NOMO-1 treated with DMSO at 0.1 percent for 48 hours (cell line): ENCODE measurements at regions not wholly inside any gene's neighbourhood (a gene's known extent, or its start where the extent isn't known, plus 50 kb on each side); places are given as distances from the start of the nearest gene placed in this dataset.
A peak's percentile ranks its signal among the peaks of the same experiment; 100 is the strongest.

Experiments used
- DNase-seq: peaks from one replicate; lab custom pipeline; 2025; ENCODE audit not compliant: unreplicated experiment; lab: John Stamatoyannopoulos, UW

DNA sequence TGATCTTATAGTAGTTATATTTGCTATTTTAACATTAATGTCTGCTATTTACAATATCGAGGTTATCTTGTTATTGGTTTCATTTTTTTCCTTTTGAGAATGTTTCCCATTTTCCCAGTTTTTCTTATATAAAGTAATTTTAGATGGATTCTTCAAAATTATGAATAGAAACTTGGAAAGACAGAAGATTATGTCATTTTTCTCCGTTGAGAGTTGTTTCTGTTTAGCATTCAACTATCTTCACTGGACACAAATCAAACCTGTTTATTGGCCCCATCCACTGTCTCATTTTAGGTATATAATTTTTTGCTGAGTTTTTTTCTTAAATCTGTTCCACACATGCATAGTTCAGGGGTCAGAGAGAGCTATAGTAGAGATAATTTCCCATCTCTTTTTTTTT, 1430.9 kb upstream of the MIR17HG start:
- no peak for DNase-seq

DNA sequence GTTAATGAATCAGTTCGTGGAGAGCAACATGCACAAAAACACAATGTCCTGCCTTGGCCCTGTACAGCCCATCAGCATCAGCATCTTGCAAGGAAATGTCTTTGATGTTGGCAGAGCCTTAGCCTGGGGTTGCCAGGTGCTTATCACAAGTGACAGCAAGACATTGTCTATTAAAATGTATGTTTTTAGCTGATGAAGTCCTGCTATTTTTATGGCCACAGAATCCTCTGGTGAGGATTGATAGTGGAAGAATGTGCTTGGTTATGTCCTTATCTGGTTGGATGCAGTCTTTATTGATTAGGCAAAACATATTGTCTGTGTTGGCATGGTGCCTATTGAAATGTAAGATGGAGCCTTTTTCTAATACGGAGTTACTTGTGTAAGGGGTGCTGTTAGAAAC, 1427.0 kb upstream of the MIR17HG start:
- no peak for DNase-seq

DNA sequence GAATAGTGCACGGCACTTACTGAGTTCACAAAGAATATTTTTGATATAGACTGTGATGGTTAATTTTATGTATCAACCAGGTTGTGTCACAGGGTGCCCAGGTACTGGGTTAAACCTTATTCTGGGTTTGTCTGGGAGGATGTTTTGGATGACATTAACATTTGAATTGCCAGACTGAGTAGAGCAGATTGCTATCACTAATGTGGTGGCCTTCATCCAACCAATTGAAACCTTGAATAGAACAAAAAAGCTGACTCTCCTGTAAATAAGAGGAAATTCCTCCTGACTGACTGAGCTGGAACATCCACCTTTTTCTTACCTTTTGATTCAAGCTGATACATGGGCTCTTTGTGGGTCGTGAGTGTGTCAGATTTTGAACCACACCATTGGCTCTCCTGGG, 1424.4 kb upstream of the MIR17HG start:
- no peak for DNase-seq

DNA sequence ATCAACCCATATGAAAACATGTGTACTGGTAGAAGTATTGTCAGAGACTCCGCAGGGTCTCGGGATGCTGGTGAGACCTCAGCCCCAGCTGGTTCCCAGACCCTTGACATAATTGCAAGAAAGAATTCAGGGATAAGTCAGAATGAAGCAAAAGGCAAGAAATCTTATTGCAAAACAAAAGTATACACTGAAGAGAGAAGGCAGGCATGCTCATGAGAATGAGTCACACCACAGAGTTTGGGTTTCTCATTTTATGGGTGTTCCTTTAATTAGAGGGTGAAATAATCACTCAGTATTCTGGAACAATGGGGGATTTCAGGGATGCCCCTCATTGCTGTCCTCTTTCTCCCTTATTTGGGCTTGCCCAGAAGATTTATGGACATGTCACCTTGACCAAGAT, 1423.8 kb upstream of the MIR17HG start:
- peak; percentile 9 for DNase-seq

- peak; percentile 16 for DNase-seq
These were observed 1422.4 kb upstream of the MIR17HG start for GRCh38 chr13:89925107-89925506.

GRCh38 chr13:89930861-89931260, 1416.6 kb upstream of the MIR17HG start:
- no peak for DNase-seq

DNA sequence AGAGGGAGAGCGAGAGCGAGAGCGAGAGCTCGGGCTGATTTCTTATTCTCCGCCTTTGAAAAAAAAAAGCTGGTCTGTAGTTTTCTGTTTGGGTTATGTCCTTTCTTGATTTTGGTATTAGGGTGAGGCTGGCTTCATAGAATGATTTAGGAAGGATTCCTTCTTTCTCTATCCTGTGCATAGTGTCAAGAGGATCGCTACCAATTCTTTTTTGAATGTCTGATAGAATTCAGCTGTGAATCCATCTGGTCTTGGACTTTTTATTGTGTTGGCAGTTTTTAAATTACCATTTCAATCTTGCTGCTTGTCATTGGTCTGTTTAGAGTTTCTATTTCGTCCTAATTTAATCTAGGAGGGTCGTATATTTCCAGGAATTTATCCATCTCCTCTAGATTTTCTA, 1414.6 kb upstream of the MIR17HG start:
- no peak for DNase-seq

DNA sequence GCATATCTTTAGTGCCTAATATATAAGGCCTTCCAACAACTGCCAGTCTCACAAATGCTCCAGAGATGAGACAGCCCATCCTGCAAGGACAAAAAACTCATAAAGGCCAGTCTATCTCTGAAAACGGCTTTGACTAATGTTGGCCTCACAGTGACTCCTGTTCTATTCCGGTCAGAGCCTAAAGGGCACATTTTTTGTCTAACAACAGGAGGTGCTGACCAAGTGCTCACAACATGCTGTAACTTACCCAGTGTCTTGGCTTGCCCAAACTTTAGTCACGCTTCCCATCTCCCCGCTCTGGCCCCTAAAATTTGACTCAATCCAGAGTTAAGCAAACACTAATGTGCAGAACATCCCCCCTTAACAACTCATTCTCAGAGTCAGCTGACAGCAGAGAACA, 1411.2 kb upstream of the MIR17HG start:
- no peak for DNase-seq

- no peak for DNase-seq
These were observed 1410.1 kb upstream of the MIR17HG start for GRCh38 chr13:89937420-89937819.

DNA sequence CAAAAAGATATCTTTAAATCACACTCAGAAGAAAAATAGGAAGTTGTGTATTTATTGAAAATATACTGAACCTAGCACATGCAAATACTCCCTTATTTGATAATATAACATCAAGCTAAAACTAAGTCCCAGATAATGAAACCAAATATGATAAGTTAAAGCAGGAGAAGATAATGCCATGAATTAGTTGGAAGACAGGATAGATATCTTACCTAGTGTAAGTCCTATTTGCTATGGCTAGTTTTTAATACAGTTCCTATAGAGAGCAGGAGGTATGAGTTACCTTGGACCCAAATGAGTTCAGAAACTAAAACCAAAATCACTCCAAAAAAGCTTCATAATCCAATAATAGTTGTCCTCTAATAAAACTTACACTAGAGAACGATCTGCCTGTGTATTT, 1407.1 kb upstream of the MIR17HG start:
- no peak for DNase-seq

- DNase-seq: no peak
These were observed 1404.3 kb upstream of the MIR17HG start for GRCh38 chr13:89943139-89943538.

DNA sequence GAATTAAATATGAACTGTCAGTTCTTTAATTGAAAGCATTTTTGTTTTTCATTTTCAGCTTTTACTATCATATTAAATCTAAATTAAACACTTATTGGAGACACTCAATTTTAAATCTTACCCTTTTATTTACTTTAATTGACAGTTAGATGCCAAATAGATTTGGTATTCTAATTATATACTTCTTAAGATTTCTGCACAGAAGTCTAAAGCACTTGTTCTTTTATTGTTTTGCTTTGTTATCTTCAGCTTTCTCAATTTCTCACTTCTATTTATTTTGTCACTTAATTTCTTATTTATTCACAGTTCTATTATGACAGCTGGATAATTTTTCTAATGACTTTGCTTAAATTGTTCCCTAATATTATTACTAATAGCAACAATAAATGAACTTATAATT, 1397.3 kb upstream of the MIR17HG start:
- DNase-seq: no peak

GRCh38 chr13:89951341-89951740, 1396.1 kb upstream of the MIR17HG start:
- no peak for DNase-seq

GRCh38 chr13:89953581-89953980, 1393.9 kb upstream of the MIR17HG start:
- no peak for DNase-seq

DNA sequence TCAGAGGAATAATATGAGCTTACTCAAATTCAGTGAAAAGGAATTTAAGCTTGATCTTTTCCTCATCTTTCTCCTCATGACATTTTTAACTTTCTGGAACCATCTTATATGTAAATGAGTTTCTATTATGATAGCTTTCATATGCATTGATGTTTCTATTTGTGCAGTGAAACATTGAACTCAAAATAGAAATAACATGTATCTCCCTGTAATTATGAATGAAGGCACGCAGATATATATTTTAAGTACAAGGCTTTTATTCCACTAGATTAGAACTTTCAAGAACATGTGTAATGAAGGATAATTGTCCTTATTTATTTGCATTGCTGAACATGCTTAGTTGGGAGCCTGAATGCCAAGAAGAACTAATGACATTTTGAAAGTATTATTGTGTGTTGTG, 1391.7 kb upstream of the MIR17HG start:
- DNase-seq: no peak

DNA sequence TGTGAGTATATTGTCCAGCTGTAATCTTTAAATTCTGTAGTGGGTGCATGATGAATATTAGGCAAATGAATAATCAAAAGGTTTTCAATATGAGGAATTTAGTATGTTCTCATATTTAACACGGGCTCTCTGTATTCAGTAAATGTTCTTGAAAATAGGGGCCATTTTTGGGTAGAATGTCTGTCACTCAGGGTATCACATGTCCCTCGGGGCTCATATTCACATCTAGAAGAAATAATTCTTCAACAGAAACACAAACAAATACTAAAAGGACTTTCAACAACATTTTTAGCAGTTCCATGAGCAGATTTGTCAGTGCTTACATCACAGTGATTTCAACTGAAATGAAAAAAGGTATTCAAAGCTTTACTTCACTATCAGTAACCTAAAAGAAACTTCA, 1388.4 kb upstream of the MIR17HG start:
- DNase-seq: no peak

DNA sequence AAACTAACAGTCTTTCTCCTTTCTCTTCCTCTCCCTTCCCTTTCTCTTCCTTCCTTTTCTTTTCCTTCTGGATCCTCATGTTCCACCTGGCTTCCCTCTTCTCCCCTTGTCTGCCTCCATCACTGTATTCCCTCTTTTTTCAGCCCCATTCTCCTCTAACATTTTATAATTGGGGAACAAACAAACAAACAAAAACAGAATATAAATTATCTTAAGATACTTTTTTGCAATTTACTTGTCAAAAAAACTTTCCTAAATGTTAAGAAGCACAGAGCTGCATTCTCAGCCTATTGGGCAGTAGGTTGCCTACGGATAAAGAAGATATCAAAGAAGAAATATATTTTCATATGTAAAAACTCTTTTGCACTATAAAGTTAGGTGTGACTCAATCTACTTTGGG, 1382.2 kb upstream of the MIR17HG start:
- no peak for DNase-seq

GRCh38 chr13:89966524-89966923, 1381.0 kb upstream of the MIR17HG start:
- no peak for DNase-seq

- no peak for DNase-seq
These were observed 1379.8 kb upstream of the MIR17HG start for GRCh38 chr13:89967701-89968100.

- peak; percentile 95 for DNase-seq
These were observed 1379.0 kb upstream of the MIR17HG start for GRCh38 chr13:89968470-89968869.

DNA sequence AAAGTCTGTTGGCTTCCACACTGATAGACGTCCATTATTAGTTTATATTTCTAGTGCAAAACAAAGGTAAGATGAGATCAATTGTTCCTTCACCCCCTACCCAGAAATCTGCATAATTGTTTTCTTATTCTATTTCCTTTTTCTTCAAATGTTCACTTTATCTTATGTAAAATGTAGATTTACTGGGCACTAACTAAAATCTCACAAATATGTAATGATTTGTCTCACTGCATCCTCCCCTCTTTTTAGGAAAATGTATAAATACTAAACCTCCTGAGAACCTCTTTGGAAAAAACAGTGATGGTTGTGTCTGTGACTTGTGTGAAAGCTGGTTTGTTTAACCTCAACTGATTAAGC, 1377.2 kb upstream of the MIR17HG start:
- DNase-seq: no peak

DNA sequence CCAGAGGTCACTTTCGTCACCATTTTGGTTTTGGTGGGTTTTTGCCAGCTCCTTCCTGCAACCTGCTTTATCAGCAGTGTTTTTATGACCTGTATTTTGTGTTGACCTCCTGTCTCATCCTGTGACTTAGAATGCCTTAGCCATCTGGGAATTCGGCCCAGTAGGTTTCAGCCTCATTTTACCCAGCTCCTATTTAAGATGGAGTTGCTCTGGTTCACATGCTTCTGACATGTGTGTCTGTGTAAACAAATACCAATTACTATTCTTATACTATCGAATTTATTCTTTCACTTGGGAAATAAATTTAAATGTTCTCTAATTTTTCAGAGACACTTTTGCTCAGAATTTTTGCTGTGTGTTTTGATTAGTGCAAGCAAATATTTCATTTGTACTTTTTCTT, 1370.3 kb upstream of the MIR17HG start:
- no peak for DNase-seq

DNA sequence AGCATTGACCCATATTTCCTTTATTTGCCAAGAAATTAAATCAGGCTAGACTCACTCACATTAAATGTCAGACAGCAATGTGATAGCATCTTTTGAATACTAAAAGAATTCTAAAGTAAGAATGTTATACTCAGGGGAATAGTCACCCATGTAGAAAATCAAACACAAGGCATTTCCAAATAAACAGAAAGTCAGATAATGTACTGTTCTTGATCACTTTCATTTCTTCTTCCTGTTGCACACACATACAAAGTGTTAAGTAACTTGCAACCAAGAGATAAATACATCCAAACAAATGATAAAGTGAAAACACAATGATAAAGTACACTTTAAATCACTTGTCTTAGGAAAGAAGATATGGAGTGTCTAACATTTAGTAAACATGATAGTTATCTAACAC, 1366.6 kb upstream of the MIR17HG start:
- peak; percentile 55 for DNase-seq

DNA sequence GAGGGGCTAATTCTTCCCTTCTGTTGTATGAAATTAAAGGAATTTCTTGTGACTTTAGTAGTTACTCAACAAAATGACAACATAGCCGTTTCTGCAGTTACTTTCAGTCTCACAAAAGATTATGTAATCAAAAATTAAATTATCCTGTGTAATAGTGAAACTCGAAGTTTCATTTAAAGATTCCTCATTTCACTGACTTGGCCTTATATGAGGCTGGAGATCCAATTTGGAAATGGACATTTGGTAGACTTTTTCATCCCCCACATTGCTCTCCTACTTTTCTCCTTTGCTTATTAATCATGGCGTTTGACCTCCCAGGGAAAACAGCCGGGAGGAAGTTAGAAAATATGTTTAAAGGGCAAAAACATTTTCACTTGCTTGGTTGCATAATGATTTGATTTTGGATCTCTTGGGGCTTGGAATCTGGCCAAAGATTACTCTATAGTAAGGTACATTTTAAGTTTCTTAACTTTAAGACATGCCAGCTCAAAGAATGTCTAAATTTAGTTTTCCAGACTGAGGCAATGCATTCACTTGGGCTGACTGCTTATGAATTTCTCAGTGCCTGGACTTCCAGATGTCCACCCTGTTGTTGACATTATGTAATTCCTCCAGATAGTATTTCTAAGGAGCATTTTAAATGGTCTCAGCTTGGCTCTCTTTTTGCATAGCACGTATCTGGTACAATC, 1364.9 kb upstream of the MIR17HG start:
- DNase-seq: peak; percentile 88
